ENCODE measurements at regions not wholly inside any gene's neighbourhood (a gene's known extent, or its start where the extent isn't known, plus 50 kb on each side); places are given as distances from the start of the nearest gene placed in this dataset.

DNA sequence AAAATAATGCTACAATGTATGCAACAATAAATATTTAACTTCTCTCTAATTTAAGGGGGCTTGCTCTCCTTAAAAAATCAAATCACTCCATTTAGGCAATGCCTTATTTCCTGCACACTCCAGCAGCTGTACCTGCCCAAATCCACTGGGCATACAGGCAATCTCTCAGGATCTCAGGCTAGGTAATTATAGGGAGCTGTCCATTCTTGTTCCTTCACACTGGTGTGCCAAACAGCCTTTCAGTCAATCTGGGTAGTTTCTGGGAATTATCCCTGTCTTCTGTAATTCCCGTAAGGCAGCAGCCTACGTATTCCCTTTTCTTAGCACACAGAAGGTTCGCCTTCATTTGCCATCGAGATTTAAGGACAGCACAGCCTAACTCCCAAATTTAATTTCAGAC, 922.6 kb upstream of the SLIT2 start:
- dilution Hi-C loops (cut with MboI; ENCODE audit: extremely low pct_ligation_motif_present, low sequenced_read_pairs) (no loop called here), intact Hi-C loops (cut with micrococcal nuclease) (no loop called here)
- Histone ChIP-seq H3K9me3 (replicated peaks; ENCODE audit: control insufficient read depth, insufficient read depth, low read length) (no peaks in the 10 kb centered on the region), H3K9me1 (replicated peaks; ENCODE audit: control insufficient read depth, extremely low read depth, insufficient read depth, low read length) (no peaks in the 10 kb centered on the region), H2AFZ (ENCODE audit: low read depth, low read length) (no peak overlapping the region), H4K20me1 (replicated peaks; ENCODE audit: control insufficient read depth, extremely low read depth, insufficient read depth, low read length) (no peaks in the 10 kb centered on the region), H3K4me2 (ENCODE audit: insufficient read depth, low read length) (no peak overlapping the region), H3K36me3 (ENCODE audit: control insufficient read depth in 2 of 2, extremely low read depth in 1 of 2, insufficient read depth in 2 of 2, low read length in 2 of 2) (no peaks in the 10 kb centered on the region), H3K4me1 (ENCODE audit: control insufficient read depth, extremely low read depth, insufficient read depth, low read length) (peaks cover 6% of the 10 kb centered on the region), H3K9ac (replicated peaks; ENCODE audit: extremely low read depth, insufficient read depth, low read length) (no peak overlapping the region), H3K27ac (ENCODE audit: insufficient read depth, low read depth, low read length) (no peak overlapping the region), H3K4me3 (replicated peaks in 1 of 3; ENCODE audit: insufficient read depth in 1 of 3, low read depth in 1 of 3, low read length in 3 of 3) (no peak overlapping the region), H3K27me3 (ENCODE audit: control insufficient read depth in 2 of 2, insufficient read depth in 2 of 2, low read length in 2 of 2) (no peaks in the 10 kb centered on the region), H3K79me2 (ENCODE audit: control insufficient read depth, insufficient read depth, low read length) (no peaks in the 10 kb centered on the region)
- FAIRE-seq (no peak), DNase-seq (ENCODE audit: low read depth, low spot score) (no peak)
- POLR2A ChIA-PET = no interaction called here
- no peak for TF ChIP-seq FOS (IDR thresholded peaks at IDR 0.05; ENCODE audit: borderline replicate concordance, insufficient read depth, low read length)
- no peak for TF ChIP-seq POLR2AphosphoS5 (IDR thresholded peaks at IDR 0.05; ENCODE audit: insufficient read depth, low read depth, low read length)
- TF ChIP-seq, protein P1, sequence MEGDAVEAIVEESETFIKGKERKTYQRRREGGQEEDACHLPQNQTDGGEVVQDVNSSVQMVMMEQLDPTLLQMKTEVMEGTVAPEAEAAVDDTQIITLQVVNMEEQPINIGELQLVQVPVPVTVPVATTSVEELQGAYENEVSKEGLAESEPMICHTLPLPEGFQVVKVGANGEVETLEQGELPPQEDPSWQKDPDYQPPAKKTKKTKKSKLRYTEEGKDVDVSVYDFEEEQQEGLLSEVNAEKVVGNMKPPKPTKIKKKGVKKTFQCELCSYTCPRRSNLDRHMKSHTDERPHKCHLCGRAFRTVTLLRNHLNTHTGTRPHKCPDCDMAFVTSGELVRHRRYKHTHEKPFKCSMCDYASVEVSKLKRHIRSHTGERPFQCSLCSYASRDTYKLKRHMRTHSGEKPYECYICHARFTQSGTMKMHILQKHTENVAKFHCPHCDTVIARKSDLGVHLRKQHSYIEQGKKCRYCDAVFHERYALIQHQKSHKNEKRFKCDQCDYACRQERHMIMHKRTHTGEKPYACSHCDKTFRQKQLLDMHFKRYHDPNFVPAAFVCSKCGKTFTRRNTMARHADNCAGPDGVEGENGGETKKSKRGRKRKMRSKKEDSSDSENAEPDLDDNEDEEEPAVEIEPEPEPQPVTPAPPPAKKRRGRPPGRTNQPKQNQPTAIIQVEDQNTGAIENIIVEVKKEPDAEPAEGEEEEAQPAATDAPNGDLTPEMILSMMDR (IDR thresholded peaks at IDR 0.05; ENCODE audit: extremely low read depth in 1 of 2, insufficient read depth in 1 of 2, low read depth in 1 of 2, low read length in 2 of 2) = no peak
- TF ChIP-seq MYC (IDR thresholded peaks at IDR 0.05; ENCODE audit: low read depth, low read length) = no peak
- TF ChIP-seq POLR2A (IDR thresholded peaks at IDR 0.05; ENCODE audit: low read depth, low read length) = no peak
- TF ChIP-seq, protein P2, sequence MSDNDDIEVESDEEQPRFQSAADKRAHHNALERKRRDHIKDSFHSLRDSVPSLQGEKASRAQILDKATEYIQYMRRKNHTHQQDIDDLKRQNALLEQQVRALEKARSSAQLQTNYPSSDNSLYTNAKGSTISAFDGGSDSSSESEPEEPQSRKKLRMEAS (IDR thresholded peaks at IDR 0.05; ENCODE audit: insufficient read depth, insufficient read length) = no peak
- no peak for TF ChIP-seq JUN (IDR thresholded peaks at IDR 0.05; ENCODE audit: borderline replicate concordance, insufficient read depth, insufficient read length, low read depth)
- TF ChIP-seq EZH2 (IDR thresholded peaks at IDR 0.05; ENCODE audit: borderline replicate concordance, low read depth, low read length, severe bottlenecking) = no peak
- no peak for TF ChIP-seq GATA2 (IDR thresholded peaks at IDR 0.05; ENCODE audit: insufficient read depth, insufficient read length, low read depth, low read length)
- BruUV-seq (replicated peaks) = no TSS peak
- CTCF ChIA-PET = no interaction called here

Measured in endothelial cell of umbilical vein (primary cell).